HG03521 (cell line): ENCODE measurements at regions not wholly inside any gene's neighbourhood (a gene's known extent, or its start where the extent isn't known, plus 50 kb on each side); places are given as distances from the start of the nearest gene placed in this dataset.

Experiments used
- ATAC-seq: cut with Tn5 transposase; IDR thresholded peaks from one replicate; pipeline ENCODE4 v1.9.1; 2021; ENCODE audit warnings: mild to moderate bottlenecking, moderate library complexity; ENCODE audit not compliant: unreplicated experiment

DNA sequence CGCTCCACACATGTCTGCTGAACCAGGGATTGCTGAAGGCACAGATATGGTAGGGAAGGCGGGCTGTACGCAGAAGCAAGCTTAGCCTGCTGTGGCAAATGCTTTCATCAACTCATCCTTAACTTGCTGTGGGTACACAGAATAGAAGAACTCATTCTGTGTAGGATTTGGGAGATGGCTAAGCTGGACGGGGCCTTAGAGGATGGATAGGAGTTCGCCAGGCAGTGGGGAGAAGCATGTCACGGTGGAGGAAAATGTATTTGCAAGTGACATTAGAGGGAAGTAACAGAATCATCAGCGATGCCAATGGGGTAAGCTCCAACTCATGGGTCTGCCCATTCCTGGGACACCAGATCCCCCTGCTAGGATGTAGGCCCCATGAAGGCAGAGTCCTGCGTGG, 96.7 kb upstream of the SMIM21 start:
- no peak for ATAC-seq

- ATAC-seq: no peak
Measured at GRCh38 chr18:75521816-75522215, 94.3 kb upstream of the SMIM21 start.

- no peak for ATAC-seq
Measured at GRCh38 chr18:75518007-75518406, 90.5 kb upstream of the SMIM21 start.

DNA sequence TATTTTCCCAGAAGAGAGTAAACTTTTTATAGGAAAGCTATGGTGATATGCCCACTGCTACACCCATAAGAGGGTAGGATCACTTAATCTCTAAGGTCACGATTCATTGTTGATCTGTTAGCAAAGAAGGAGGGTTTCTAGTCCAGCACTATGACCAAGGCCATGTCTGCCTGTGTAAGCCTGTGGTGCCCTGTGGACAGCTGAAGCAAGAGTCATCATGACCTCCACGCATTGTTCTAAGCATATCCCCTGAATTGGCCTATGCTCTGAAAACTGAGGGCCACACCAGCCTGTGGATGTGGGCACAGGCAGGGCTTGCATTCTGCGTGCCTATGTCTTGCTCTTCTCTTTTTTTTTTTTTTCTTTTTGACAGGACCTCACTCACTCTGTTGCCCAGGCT, 89.8 kb upstream of the SMIM21 start:
- no peak for ATAC-seq

DNA sequence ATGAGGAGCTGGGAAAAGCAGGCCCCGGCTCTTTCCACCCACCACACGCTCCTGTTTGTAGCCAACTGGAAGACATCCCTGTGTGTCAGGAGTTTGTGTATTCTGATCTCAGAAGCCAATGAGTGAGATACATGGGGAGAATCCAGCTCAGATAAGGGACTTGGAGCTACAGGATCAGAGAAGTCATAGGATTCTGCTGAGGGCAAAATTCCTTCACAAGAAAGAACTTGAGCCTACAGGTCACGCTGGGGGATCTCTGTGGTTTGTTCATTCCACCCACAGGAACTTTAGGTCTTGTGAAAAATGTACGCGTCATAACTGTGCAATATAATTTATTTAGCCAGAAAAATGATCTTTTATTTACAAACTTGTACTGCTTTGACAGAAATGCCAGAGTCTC, 80.1 kb upstream of the SMIM21 start:
- no peak for ATAC-seq

DNA sequence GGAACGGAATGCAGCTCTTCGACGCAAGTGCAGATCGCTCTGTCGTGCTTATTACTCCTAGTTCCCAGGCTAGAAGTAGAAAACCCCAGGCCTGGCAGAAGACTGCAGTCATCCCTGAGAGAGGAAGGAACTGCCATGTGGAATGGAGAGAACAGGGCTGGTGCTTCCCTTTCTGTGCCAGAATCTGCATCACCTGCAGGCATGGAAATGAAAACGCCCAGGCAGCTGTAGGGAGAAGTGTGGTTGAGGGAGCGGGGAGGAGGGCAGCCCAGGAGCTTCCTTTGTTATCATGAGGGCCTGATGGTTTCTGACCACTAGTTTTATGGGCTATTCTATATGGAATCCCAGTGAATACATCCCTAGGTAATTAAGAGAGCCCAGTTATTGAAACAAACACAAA, 79.4 kb upstream of the SMIM21 start:
- ATAC-seq: no peak

GRCh38 chr18:75504469-75504868, 77.0 kb upstream of the SMIM21 start:
- no peak for ATAC-seq

DNA sequence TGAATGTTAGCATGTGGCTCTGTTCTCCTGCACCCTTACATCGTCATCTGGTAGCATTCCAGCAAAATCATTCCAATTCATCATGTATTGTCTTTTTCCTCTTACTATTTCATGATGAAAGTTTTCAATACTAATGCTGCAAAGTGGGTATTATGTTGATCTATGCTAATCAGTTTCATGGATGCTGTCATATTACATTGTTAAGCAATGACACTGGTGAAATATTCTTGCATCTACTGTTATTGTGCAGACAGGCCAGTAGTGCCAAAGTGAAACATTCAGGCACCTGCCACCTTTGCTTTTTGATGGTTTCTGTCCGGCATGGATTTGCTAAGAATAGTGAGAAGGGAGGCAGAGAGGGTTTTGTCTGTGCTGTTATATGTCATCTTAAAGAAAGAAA, 76.1 kb upstream of the SMIM21 start:
- ATAC-seq: no peak

DNA sequence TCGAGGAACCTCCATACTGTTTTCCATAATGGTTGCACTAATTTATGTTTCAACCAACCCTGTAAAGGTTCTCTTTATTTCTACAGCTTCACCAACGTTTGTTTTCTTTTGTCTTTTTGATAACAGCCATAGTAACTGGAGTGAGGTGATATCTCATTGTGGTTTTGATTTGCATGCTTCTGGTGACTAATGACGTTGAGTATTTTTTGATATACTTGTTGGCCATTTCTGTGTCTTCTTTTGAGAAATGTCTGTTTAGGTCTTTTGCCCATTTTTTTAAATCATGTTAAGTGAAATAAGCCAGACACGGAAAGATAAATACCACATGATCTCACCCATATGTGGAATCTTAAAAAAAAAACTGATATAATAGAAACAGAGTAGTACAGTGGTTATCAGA, 74.8 kb upstream of the SMIM21 start:
- no peak for ATAC-seq

GRCh38 chr18:75500545-75500944, 73.0 kb upstream of the SMIM21 start:
- ATAC-seq: no peak

DNA sequence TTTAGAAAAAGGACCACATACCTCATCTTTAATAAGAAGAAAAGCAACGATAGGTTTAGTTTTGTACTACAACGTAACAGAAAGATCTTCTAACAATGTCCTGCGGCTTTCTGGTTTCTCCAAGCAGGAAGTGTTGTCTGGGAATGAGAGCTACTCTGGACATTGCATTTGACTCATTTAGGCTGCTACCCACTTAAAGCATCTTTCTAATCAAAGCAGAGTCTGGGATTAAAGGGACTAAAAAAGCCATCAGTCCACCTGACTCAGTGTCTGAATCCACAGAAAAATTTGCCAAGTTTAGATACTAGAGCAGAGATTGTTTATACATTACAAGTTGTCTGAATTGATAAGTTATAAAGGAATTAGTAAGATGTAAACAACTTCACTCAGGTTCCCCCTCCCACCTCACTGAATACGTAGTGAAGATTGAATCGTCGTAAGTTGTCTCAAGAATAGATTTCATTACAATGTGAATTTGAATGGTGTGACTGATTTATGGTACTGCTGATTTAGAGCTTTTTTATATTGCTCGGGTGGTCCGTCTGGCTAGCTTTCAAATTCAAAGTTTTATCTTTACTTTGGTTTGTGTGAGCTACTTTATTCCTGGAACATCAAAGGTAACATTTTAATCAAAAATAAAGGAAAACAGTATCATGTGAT, 70.2 kb upstream of the SMIM21 start:
- ATAC-seq: no peak

GRCh38 chr18:75496151-75496550, 68.6 kb upstream of the SMIM21 start:
- no peak for ATAC-seq

DNA sequence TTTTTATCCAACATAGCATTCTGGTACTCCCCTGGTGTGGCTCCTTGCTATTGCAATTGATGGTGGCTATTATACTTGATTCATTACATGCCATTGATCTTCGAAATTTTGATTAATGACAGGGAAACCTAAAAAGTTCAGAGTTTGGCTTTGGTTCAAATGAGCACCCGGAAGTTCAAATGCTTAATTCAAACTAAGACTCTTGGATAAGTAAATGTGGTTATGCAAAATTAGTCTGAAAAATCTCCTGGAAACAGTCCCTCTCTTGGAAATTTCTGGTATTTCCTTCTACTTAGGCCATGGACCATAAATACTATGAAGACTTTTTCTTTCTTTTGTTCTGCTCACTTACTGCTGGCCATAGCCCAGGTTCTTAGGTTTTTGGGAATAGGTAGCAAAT, 65.3 kb upstream of the SMIM21 start:
- ATAC-seq: no peak

DNA sequence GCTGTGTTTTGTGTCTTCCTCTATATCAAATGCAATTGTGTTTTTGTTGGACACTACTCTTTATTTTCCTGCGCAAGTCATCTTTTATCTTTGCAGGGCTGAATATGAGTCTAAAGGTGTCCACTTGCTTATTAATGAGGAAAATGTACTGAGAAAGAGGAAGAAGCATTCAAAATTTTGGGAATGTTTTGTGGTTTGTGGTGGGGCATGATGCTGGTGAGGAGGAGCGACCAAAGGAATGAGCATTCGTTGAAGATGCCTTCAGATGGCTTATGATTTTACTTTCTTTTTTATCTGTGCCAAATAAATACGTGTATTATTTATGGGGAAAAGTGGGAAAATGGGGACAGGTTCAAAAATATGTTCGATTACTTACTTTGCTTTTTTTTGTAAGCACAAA, 63.9 kb upstream of the SMIM21 start:
- ATAC-seq: no peak

DNA sequence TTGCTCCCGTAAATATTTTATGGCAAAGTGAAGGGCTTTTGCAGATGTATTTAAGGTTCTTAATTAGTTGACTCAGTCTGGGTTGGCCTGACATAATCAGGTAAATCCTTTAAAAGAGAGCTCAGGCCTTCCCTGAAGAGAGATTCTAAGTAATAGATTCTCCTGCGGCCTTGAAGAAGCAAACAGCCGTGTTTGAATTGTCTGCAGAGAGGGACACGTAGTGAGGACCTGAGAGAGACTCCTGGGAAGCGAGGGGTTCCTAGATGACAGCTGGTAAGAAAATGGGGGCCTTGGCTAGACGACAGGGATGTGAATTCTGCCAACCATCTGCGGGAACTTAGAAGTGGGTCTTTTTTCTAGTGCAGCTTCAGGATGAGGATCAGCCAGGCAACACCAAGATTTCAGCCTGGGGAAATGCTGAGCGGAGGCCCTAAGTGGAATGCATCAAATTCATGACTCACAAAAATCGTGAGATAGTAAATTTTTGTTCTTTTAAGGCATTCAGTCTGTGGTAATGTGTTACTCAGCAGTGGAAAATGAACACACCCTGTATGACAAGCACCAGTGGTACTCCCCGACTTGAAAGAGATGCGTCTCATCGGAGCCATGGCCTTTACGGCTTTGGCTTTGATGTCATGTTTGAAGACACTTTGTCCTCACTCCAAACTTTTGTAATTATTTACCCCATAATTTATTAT, 62.1 kb upstream of the SMIM21 start:
- no peak for ATAC-seq

GRCh38 chr18:75483662-75484061, 56.2 kb upstream of the SMIM21 start:
- no peak for ATAC-seq

- ATAC-seq: no peak
Measured at GRCh38 chr18:75482880-75483279, 55.4 kb upstream of the SMIM21 start.

DNA sequence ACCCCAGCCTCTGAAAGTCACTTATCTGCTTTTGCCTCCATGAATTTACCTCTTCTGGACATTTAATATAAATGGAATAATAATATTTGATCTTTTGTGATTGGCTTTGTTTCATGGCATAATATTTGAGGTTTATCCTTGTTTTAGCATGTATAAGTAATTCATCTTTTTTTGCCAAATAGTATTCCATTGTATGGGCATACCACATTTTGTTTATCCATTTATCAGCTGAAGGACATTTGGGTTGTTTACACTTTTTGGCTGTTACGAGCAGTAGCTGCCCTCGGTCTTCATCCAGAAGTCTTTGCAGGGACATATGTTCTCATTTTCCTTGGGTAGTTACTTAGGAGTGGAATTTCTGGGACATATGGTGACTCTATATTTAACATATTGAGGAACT, 53.0 kb upstream of the SMIM21 start:
- ATAC-seq: no peak

DNA sequence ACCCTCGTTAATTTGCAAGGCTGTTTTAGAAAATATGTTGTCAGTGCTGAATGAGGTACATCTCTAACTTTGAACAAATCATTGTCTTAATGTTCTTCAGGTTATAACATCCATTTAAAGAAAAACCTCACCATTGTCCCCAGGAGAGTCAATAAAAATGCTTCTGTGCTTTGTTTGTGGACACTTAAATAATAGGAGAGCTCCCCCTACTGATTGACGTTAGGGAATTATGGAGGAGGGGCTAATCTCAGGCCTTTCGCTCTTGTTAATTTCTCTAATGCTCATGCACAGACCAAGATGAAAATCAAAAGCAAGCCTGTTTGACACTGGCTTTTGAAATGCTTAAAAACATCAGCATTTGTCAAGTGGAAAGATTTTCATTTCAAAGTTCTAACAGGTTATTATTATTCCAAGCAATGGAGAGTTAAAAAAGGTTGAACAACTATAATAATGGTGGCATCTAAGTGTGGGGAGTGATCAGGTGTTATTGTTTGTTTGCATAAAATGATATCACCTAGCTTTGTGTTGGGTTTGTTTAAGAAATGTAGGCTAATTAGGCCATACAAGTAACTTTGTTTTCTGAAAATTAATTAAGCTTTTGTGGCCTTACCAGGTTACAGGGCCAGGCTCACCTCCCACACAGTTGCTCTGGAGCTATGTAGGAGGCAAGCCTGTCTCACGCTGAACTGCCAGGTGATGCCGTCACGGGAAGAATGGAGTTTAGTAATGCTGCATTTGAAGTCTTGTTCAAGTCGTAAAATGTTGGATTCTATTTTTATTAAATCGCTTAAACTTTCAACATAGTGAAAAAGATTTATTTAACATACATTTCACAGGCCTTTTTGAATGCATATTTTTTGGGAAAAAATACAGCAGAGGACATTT, 51.7 kb upstream of the SMIM21 start:
- no peak for ATAC-seq

DNA sequence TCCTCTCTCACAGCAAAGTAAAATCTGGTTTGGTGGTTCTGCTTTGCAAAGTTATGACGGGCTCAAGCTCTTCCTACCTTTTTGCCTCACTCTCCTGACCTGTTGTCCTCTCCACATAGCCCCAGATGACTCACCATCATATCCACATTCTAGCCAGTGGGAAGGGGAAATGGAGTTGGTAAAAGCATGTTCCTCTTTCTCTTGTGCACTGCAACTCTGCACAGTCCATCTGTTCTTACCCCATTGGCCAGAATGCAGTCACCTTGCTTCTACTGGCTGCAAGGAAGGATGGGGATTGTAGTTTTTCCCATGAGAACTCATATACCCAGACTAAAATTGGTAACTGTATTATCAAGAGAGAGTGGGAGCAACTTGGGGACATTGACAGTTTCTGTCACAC, 50.4 kb upstream of the SMIM21 start:
- no peak for ATAC-seq
